Small intestine (tissue), 7 donors: ENCODE measurements at regions not wholly inside any gene's neighbourhood (a gene's known extent, or its start where the extent isn't known, plus 50 kb on each side); places are given as distances from the start of the nearest gene placed in this dataset.

Source experiments
- DNase-seq, 2 donors: peaks; one replicate each; pipeline versions ENCODE4 v3.0.0 to v3.0.0-alpha.2; 2013
- FAIRE-seq: peaks from 2 replicates; lab custom pipeline; 2012; peaks lifted over from hg19 to GRCh38; lab: Jason Lieb, UNC
- H3K27ac ChIP-seq, 3 donors: one replicate each; pipeline ENCODE4 v1.5.1; 2013; ENCODE audit warnings: low read length in 2 of 3, mild to moderate bottlenecking in 2 of 3, control low read depth in 1 of 3, inconsistent platforms in 1 of 3, low read depth in 1 of 3, moderate library complexity in 1 of 3
- H3K27me3 ChIP-seq, 3 donors: one replicate each; pipeline ENCODE4 v1.6.1; 2013; ENCODE audit warnings: low read length in 3 of 3, inconsistent platforms in 1 of 3; ENCODE audit not compliant: control insufficient read depth in 3 of 3, insufficient read depth in 3 of 3
- H3K36me3 ChIP-seq, 3 donors: one replicate each; pipeline ENCODE4 v1.6.1; 2013; ENCODE audit warnings: low read length in 3 of 3, inconsistent platforms in 1 of 3, low read depth in 1 of 3, mild to moderate bottlenecking in 1 of 3, moderate library complexity in 1 of 3; ENCODE audit not compliant: control insufficient read depth in 3 of 3, insufficient read depth in 2 of 3
- H3K4me1 ChIP-seq, 3 donors: one replicate each; pipeline ENCODE4 v1.6.1; 2013; ENCODE audit warnings: low read length in 2 of 3, inconsistent platforms in 1 of 3, low read depth in 1 of 3, mild to moderate bottlenecking in 1 of 3, moderate library complexity in 1 of 3; ENCODE audit not compliant: control insufficient read depth in 3 of 3, insufficient read depth in 2 of 3
- H3K4me3 ChIP-seq, 3 donors: one replicate each; pipeline ENCODE4 v1.5.1; 2013; ENCODE audit warnings: low read length in 3 of 3, control low read depth in 1 of 3, inconsistent platforms in 1 of 3, low read depth in 1 of 3, mild to moderate bottlenecking in 1 of 3, moderate library complexity in 1 of 3
- H3K9me3 ChIP-seq, 2 donors: one replicate each; pipeline ENCODE4 v1.6.1; 2013; ENCODE audit warnings: low read depth in 1 of 2, low read length in 1 of 2; ENCODE audit not compliant: control insufficient read depth in 2 of 2, insufficient read depth in 1 of 2
- WGBS, 3 donors: extraction: QIAGEN DNeasy Blood & Tissue Kit; methylation state at CpG; one replicate each; pipeline ENCODE4 v1.1.7; 2013; 5-methylcytosine and 5-hydroxymethylcytosine counted together
- donor health status: healthy with polysubstance abuse.
- donor health status: control.
- donor health status: control.
- donor health status: Bipolar disorder and iron deficiency.
- donor health status: healthy.

GRCh38 chr16:35735403-35736251 is 2276.2 kb downstream of the TP53TG3F start:
- no peaks in the 10 kb centered on the region for H3K27me3 ChIP-seq
- DNase-seq (no peak), FAIRE-seq (no peak)
- no peaks in the 10 kb centered on the region for H3K4me1 ChIP-seq
- peaks cover 0 to 19% of the 10 kb centered on the region in 2 donors for H3K9me3 ChIP-seq
- H3K27ac ChIP-seq: no peak overlapping the region
- H3K4me3 ChIP-seq: no peak overlapping the region
- 86 to 91% (median 89%) methylated on average over 26 to 27 of the region's 27 CpGs for WGBS, 3 donors
- H3K36me3 ChIP-seq: no peaks in the 10 kb centered on the region

- Histone ChIP-seq H3K4me1 (no peaks in the 10 kb centered on the region), H3K4me3 (no peak overlapping the region), H3K9me3 (peaks cover 0 to 19% of the 10 kb centered on the region in 2 donors), H3K27me3 (no peaks in the 10 kb centered on the region), H3K36me3 (no peaks in the 10 kb centered on the region), H3K27ac (no peak overlapping the region)
- 61 to 80% (median 66%) methylated on average over 2 of the region's 2 CpGs for WGBS, 3 donors
- DNase-seq (no peak), FAIRE-seq (no peak)
These were observed 2277.1 kb downstream of the TP53TG3F start for GRCh38 chr16:35736546-35736945.

- no peaks in the 10 kb centered on the region for H3K27me3 ChIP-seq
- no peak overlapping the region for H3K4me3 ChIP-seq
- no peak overlapping the region for H3K27ac ChIP-seq
- no peaks in the 10 kb centered on the region for H3K36me3 ChIP-seq
- DNase-seq (no peak), FAIRE-seq (no peak)
- H3K9me3 ChIP-seq: peaks cover 0 to 15% of the 10 kb centered on the region in 2 donors
- H3K4me1 ChIP-seq: no peaks in the 10 kb centered on the region
- WGBS, 3 donors: 80 to 81% (median 81%) methylated on average over 3 of the region's 3 CpGs
These were observed 2277.7 kb downstream of the TP53TG3F start for GRCh38 chr16:35737076-35737475.

- 67 to 71% (median 69%) methylated on average over 4 of the region's 4 CpGs for WGBS, 3 donors
- Histone ChIP-seq H3K27ac (no peak overlapping the region), H3K4me1 (no peaks in the 10 kb centered on the region), H3K27me3 (no peaks in the 10 kb centered on the region), H3K9me3 (no peaks in the 10 kb centered on the region), H3K4me3 (no peak overlapping the region), H3K36me3 (no peaks in the 10 kb centered on the region)
- no peak for DNase-seq
- no peak for FAIRE-seq
These were observed 2282.1 kb downstream of the TP53TG3F start for GRCh38 chr16:35741546-35741945.

- Histone ChIP-seq H3K4me3 (no peak overlapping the region), H3K36me3 (no peaks in the 10 kb centered on the region), H3K27ac (no peak overlapping the region), H3K4me1 (no peaks in the 10 kb centered on the region), H3K9me3 (peaks cover 4 to 8% of the 10 kb centered on the region in 2 donors), H3K27me3 (no peaks in the 10 kb centered on the region)
- DNase-seq: no peak
- FAIRE-seq: no peak
- WGBS, 3 donors: 54 to 57% (median 55%) methylated on average over 5 of the region's 5 CpGs
These were observed 2283.8 kb downstream of the TP53TG3F start for GRCh38 chr16:35743101-35743692.

- peaks cover 6 to 10% of the 10 kb centered on the region in 2 donors for H3K9me3 ChIP-seq
- no peaks in the 10 kb centered on the region for H3K4me1 ChIP-seq
- no peak overlapping the region for H3K4me3 ChIP-seq
- no peaks in the 10 kb centered on the region for H3K27me3 ChIP-seq
- WGBS, 3 donors: 53 to 64% (median 63%) methylated on average over 4 of the region's 4 CpGs
- no peak for FAIRE-seq
- no peak for DNase-seq
- H3K36me3 ChIP-seq: no peaks in the 10 kb centered on the region
- no peak overlapping the region for H3K27ac ChIP-seq
These were observed 2284.7 kb downstream of the TP53TG3F start for GRCh38 chr16:35744084-35744483.

- WGBS, 3 donors: 74 to 80% (median 74%) methylated on average over 4 of the region's 4 CpGs
- H3K4me3 ChIP-seq: no peak overlapping the region
- DNase-seq (no peak), FAIRE-seq (no peak)
- peaks cover 8 to 10% of the 10 kb centered on the region in 2 donors for H3K9me3 ChIP-seq
- H3K4me1 ChIP-seq: no peaks in the 10 kb centered on the region
- H3K27me3 ChIP-seq: no peaks in the 10 kb centered on the region
- H3K36me3 ChIP-seq: no peaks in the 10 kb centered on the region
- H3K27ac ChIP-seq: no peak overlapping the region
These were observed 2285.3 kb downstream of the TP53TG3F start for GRCh38 chr16:35744726-35745125.

- Histone ChIP-seq H3K27ac (no peak overlapping the region), H3K36me3 (no peaks in the 10 kb centered on the region), H3K4me1 (no peaks in the 10 kb centered on the region), H3K4me3 (no peak overlapping the region), H3K9me3 (peaks cover 8 to 10% of the 10 kb centered on the region in 2 donors), H3K27me3 (no peaks in the 10 kb centered on the region)
- no peak for FAIRE-seq
- no peak for DNase-seq
- WGBS, 3 donors: 48 to 53% (median 50%) methylated on average over 3 of the region's 3 CpGs
These were observed 2285.8 kb downstream of the TP53TG3F start for GRCh38 chr16:35745191-35745590.
